Astrocyte (in vitro differentiated cells and primary cell): ENCODE measurements at regions not wholly inside any gene's neighbourhood (a gene's known extent, or its start where the extent isn't known, plus 50 kb on each side); places are given as distances from the start of the nearest gene placed in this dataset.

Source experiments
- EZH2 ChIP-seq: IDR thresholded peaks from 2 replicates; pipeline ENCODE4 v1.6.1; 2012; ENCODE audit warnings: mild to moderate bottlenecking, low read length, inconsistent platforms; ENCODE audit not compliant: insufficient read depth
- TF ChIP-seq, protein P1 (sequence below): IDR thresholded peaks from 2 replicates; pipeline ENCODE4 v1.5.1; 2011; ENCODE audit warnings: low read depth, mild to moderate bottlenecking, inconsistent platforms, low read length, moderate library complexity; ENCODE audit not compliant: insufficient read depth

DNA sequence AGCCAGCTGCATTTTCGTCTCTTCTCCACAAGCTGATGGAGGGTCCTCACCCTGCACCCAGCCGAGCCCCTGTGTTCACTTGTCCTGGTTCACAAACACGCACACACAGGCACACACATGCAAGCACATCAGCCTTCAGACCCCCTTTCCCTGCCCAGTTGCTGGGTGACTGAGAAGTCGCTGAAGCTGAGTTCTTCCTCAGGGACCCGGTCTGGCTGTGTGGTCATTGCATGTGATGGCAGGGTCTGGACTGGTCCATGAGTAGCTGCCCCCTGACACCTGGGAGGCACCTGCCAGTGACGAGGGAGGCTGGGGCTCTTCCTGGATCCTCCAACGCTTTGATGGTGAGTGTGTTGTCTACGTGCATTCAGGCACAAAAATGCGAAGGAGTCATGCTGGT lies 546.1 kb upstream of the SALL3 start:
- TF ChIP-seq, protein P1, sequence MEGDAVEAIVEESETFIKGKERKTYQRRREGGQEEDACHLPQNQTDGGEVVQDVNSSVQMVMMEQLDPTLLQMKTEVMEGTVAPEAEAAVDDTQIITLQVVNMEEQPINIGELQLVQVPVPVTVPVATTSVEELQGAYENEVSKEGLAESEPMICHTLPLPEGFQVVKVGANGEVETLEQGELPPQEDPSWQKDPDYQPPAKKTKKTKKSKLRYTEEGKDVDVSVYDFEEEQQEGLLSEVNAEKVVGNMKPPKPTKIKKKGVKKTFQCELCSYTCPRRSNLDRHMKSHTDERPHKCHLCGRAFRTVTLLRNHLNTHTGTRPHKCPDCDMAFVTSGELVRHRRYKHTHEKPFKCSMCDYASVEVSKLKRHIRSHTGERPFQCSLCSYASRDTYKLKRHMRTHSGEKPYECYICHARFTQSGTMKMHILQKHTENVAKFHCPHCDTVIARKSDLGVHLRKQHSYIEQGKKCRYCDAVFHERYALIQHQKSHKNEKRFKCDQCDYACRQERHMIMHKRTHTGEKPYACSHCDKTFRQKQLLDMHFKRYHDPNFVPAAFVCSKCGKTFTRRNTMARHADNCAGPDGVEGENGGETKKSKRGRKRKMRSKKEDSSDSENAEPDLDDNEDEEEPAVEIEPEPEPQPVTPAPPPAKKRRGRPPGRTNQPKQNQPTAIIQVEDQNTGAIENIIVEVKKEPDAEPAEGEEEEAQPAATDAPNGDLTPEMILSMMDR: no peak
- no peak for TF ChIP-seq EZH2
